ENCODE measurements at regions not wholly inside any gene's neighbourhood (a gene's known extent, or its start where the extent isn't known, plus 50 kb on each side); places are given as distances from the start of the nearest gene placed in this dataset.
"Not testable (repeated sequence)": the region's sequence is repeated elsewhere in the genome, so short reads cannot be mapped to it uniquely, and the experiment has no call there.

GRCh38 chr6:4240148-4240547, 104.8 kb upstream of the ECI2 start:
- ChIA-PET CTCF (no interaction called here), POLR2A (no interaction called here)
- no peak for DNase-seq (ENCODE audit: extremely low spot score)
- no peak for TF ChIP-seq CTCF (IDR thresholded peaks at IDR 0.05; ENCODE audit: control extremely low read depth, extremely low read depth, low read depth, missing control alignments)

GRCh38 chr6:4225161-4225872, 89.9 kb upstream of the ECI2 start:
- POLR2A ChIA-PET: no interaction called here
- no peak for TF ChIP-seq CTCF (IDR thresholded peaks at IDR 0.05; ENCODE audit: control extremely low read depth, extremely low read depth, low read depth, missing control alignments)
- CTCF ChIA-PET: no interaction called here
- no peak for DNase-seq (ENCODE audit: extremely low spot score)

GRCh38 chr6:4224067-4224978, 88.9 kb upstream of the ECI2 start:
- DNase-seq (ENCODE audit: extremely low spot score): no peak
- ChIA-PET POLR2A (no interaction called here), CTCF (no interaction called here)
- TF ChIP-seq CTCF (IDR thresholded peaks at IDR 0.05; ENCODE audit: control extremely low read depth, extremely low read depth, low read depth, missing control alignments): no peak

GRCh38 chr6:4220558-4220957, 85.2 kb upstream of the ECI2 start:
- TF ChIP-seq CTCF (IDR thresholded peaks at IDR 0.05; ENCODE audit: control extremely low read depth, extremely low read depth, low read depth, missing control alignments): no peak
- ChIA-PET POLR2A (no interaction called here), CTCF (interaction anchor here (1.5 kb wide), 1 partner anchor 10 kb away, joined by 3 read pairs; no protein-coding TSS in a partner anchor)
- DNase-seq (ENCODE audit: extremely low spot score): no peak

GRCh38 chr6:4218619-4219317, 83.4 kb upstream of the ECI2 start:
- DNase-seq (ENCODE audit: extremely low spot score); CTCF ChIA-PET; POLR2A ChIA-PET: not testable (repeated sequence)

GRCh38 chr6:4212588-4212987, 77.2 kb upstream of the ECI2 start:
- CTCF ChIA-PET: interaction anchor here (1.0 to 1.2 kb wide), 2 partner anchors 16 to 28 kb away, joined by 3 read pairs; no protein-coding TSS in a partner anchor
- TF ChIP-seq CTCF (IDR thresholded peaks at IDR 0.05; ENCODE audit: control extremely low read depth, extremely low read depth, low read depth, missing control alignments): no peak
- POLR2A ChIA-PET: no interaction called here
- DNase-seq (ENCODE audit: extremely low spot score): no peak

Data from GM10248 (cell line).